ENCODE measurements at regions not wholly inside any gene's neighbourhood (a gene's known extent, or its start where the extent isn't known, plus 50 kb on each side); places are given as distances from the start of the nearest gene placed in this dataset.

- TF ChIP-seq CTCF (IDR thresholded peaks at IDR 0.05; ENCODE audit: extremely low read depth, insufficient read depth, missing control alignments), result no peak
- in situ Hi-C loops (cut with MboI; ENCODE audit: low pct_unique_long_range_greater_than_20kb, low sequenced_read_pairs, unreplicated experiment), result no loop called here
- no peak for DNase-seq (ENCODE audit: low spot score)
These were observed 352.4 kb upstream of the ACVR2A start for GRCh38 chr2:147492471-147492870.

GRCh38 chr2:147491506-147491905 lies 353.3 kb upstream of the ACVR2A start:
- no peak for TF ChIP-seq CTCF (IDR thresholded peaks at IDR 0.05; ENCODE audit: extremely low read depth, insufficient read depth, missing control alignments)
- no peak for DNase-seq (ENCODE audit: low spot score)
- in situ Hi-C loops (cut with MboI; ENCODE audit: low pct_unique_long_range_greater_than_20kb, low sequenced_read_pairs, unreplicated experiment), result no loop called here

GRCh38 chr2:147490401-147491261 lies 354.2 kb upstream of the ACVR2A start:
- no peak for TF ChIP-seq CTCF (IDR thresholded peaks at IDR 0.05; ENCODE audit: extremely low read depth, insufficient read depth, missing control alignments)
- DNase-seq (ENCODE audit: low spot score), result no peak
- in situ Hi-C loops (cut with MboI; ENCODE audit: low pct_unique_long_range_greater_than_20kb, low sequenced_read_pairs, unreplicated experiment), result no loop called here

GRCh38 chr2:147488472-147488871 lies 356.4 kb upstream of the ACVR2A start:
- in situ Hi-C loops (cut with MboI; ENCODE audit: low pct_unique_long_range_greater_than_20kb, low sequenced_read_pairs, unreplicated experiment), result no loop called here

GRCh38 chr2:147487978-147488289 lies 356.9 kb upstream of the ACVR2A start:
- no peak for TF ChIP-seq CTCF (IDR thresholded peaks at IDR 0.05; ENCODE audit: extremely low read depth, insufficient read depth, missing control alignments)
- DNase-seq (ENCODE audit: low spot score), result no peak
- in situ Hi-C loops (cut with MboI; ENCODE audit: low pct_unique_long_range_greater_than_20kb, low sequenced_read_pairs, unreplicated experiment), result no loop called here

More at GRCh38 chr2:147488472-147488871, 356.4 kb upstream of the ACVR2A start:
- no peak for TF ChIP-seq CTCF (IDR thresholded peaks at IDR 0.05; ENCODE audit: extremely low read depth, insufficient read depth, missing control alignments)
- DNase-seq (ENCODE audit: low spot score), result no peak

- DNase-seq (ENCODE audit: low spot score), result no peak
- in situ Hi-C loops (cut with MboI; ENCODE audit: low pct_unique_long_range_greater_than_20kb, low sequenced_read_pairs, unreplicated experiment), result no loop called here
- no peak for TF ChIP-seq CTCF (IDR thresholded peaks at IDR 0.05; ENCODE audit: extremely low read depth, insufficient read depth, missing control alignments)
These were observed 357.4 kb upstream of the ACVR2A start for GRCh38 chr2:147487286-147487977.

Measured in GM13977 (cell line).